KMS-11 (cell line): ENCODE measurements at regions not wholly inside any gene's neighbourhood (a gene's known extent, or its start where the extent isn't known, plus 50 kb on each side); places are given as distances from the start of the nearest gene placed in this dataset.

ENCODE experiments used
- H2AFZ ChIP-seq: fragments of 200-600 bp; sonication (generic); 2 replicates; pipeline ENCODE4 v1.6.1; 2016; ENCODE audit warnings: antibody characterized with exemption, mixed run types, low read depth
- H3K27ac ChIP-seq: fragments of 200-600 bp; sonication (generic); 2 replicates; pipeline ENCODE4 v1.6.1; 2016; ENCODE audit warnings: mild to moderate bottlenecking, mixed run types
- H3K27me3 ChIP-seq: fragments of 200-600 bp; sonication (generic); 2 replicates; pipeline ENCODE4 v1.6.1; 2017; ENCODE audit warnings: mild to moderate bottlenecking, low read depth, mixed run types, moderate library complexity; ENCODE audit not compliant: insufficient read depth
- H3K36me3 ChIP-seq: fragments of 200-600 bp; sonication (generic); 2 replicates; pipeline ENCODE4 v1.6.1; 2017; ENCODE audit warnings: mild to moderate bottlenecking, mixed run types; ENCODE audit not compliant: insufficient read depth
- H3K4me1 ChIP-seq: fragments of 200-600 bp; sonication (generic); 2 replicates; pipeline ENCODE4 v1.6.1; 2016; ENCODE audit warnings: mild to moderate bottlenecking, low read depth, mixed run types; ENCODE audit not compliant: poor library complexity, severe bottlenecking
- H3K4me2 ChIP-seq: fragments of 200-600 bp; sonication (generic); 2 replicates; pipeline ENCODE4 v1.7.0; 2016; ENCODE audit warnings: mild to moderate bottlenecking, mixed run types
- H3K4me3 ChIP-seq: fragments of 200-600 bp; sonication (generic); IDR thresholded peaks from 2 replicates; pipeline ENCODE4 v1.6.1; 2017; ENCODE audit warnings: low read depth, low read length, mixed read lengths; ENCODE audit not compliant: insufficient read depth
- H3K79me2 ChIP-seq: fragments of 200-600 bp; sonication (generic); 2 replicates; pipeline ENCODE4 v1.6.1; 2016; ENCODE audit warnings: low read depth, mixed run types; ENCODE audit not compliant: insufficient read depth
- H3K9ac ChIP-seq: fragments of 200-600 bp; sonication (generic); 2 replicates; pipeline ENCODE4 v1.6.1; 2016; ENCODE audit warnings: mild to moderate bottlenecking, mixed run types
- H4K20me1 ChIP-seq: fragments of 200-600 bp; sonication (generic); 2 replicates; pipeline ENCODE4 v1.6.1; 2016; ENCODE audit warnings: mild to moderate bottlenecking, mixed run types; ENCODE audit not compliant: insufficient read depth
- TF ChIP-seq, protein P1 (sequence below): fragments of 200-600 bp; sonication (generic); conservative IDR thresholded peaks from 2 replicates; pipeline ENCODE4 v1.6.1; 2017; ENCODE audit warnings: low read depth, mild to moderate bottlenecking, antibody characterized with exemption, low read length, moderate library complexity, mixed read lengths

DNA sequence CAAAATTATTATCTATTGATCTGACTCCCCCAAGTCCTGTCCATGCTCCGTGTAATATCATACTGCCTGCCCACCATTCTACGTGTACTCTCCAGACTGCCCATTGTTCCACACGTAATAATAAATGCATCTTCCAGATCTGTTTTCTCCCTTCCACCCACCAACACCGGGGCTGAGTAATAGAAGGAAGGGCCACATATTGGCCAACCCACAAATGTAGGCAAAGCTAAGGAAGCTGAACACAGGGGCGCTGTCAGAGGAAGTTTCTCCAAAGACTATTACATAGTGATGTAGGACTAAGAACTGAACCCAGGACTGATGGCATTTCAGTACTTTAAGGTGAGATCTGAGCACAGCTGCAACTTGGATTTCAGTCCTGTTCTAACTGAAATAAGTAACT is 135.8 kb upstream of the GUCY1A1 start:
- no peak overlapping the region for H2AFZ ChIP-seq
- no peak overlapping the region for H3K4me2 ChIP-seq

DNA sequence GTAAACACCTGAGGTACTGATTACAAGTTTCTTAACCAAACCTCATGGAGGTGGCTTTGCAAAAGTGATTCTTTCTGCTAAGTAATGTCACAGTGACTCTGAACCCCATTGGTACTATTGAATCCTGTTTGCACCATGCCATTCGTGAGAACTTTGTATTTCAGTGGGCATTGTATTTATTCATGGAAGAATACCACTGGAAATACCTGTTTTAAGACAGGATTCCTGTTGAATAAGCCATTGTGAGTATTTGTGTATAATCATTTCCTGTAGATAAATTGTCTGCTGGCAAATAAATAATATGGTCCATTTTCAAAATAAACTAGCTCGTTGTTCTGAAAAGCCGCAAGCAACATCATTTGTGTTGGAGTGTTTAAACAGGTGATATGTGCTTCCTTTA is 136.4 kb upstream of the GUCY1A1 start:
- no peak overlapping the region for H3K4me2 ChIP-seq
- no peaks in the 10 kb centered on the region for H3K4me1 ChIP-seq

More for the DNA sequence above, 135.8 kb upstream of the GUCY1A1 start:
- TF ChIP-seq, protein P1, sequence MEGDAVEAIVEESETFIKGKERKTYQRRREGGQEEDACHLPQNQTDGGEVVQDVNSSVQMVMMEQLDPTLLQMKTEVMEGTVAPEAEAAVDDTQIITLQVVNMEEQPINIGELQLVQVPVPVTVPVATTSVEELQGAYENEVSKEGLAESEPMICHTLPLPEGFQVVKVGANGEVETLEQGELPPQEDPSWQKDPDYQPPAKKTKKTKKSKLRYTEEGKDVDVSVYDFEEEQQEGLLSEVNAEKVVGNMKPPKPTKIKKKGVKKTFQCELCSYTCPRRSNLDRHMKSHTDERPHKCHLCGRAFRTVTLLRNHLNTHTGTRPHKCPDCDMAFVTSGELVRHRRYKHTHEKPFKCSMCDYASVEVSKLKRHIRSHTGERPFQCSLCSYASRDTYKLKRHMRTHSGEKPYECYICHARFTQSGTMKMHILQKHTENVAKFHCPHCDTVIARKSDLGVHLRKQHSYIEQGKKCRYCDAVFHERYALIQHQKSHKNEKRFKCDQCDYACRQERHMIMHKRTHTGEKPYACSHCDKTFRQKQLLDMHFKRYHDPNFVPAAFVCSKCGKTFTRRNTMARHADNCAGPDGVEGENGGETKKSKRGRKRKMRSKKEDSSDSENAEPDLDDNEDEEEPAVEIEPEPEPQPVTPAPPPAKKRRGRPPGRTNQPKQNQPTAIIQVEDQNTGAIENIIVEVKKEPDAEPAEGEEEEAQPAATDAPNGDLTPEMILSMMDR: no peak
- H3K79me2 ChIP-seq: no peaks in the 10 kb centered on the region
- no peak overlapping the region for H3K4me3 ChIP-seq
- H3K9ac ChIP-seq: no peak overlapping the region
- no peaks in the 10 kb centered on the region for H3K36me3 ChIP-seq
- no peaks in the 10 kb centered on the region for H4K20me1 ChIP-seq
- H3K27me3 ChIP-seq: no peaks in the 10 kb centered on the region
- H3K27ac ChIP-seq: no peak overlapping the region
- no peaks in the 10 kb centered on the region for H3K4me1 ChIP-seq

DNA sequence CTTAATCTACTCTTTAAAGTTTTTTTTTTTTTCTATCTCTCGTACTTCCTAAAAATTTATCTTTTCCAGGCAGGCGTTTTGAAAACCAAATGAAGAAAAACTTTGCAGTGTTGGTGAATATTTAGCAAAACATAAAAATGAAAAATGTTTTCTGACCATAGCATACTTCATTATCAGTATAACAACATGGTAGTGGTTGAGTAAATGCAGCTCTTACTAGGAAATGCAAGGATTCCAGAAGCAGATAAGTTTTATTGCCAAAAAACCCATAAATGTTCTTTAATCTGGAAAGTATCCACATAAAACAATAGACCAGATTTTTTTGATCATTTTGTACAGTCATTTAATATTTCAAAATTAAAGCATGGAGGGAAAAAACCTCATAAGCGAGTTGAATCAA is 136.9 kb upstream of the GUCY1A1 start:
- no peaks in the 10 kb centered on the region for H3K79me2 ChIP-seq
- no peaks in the 10 kb centered on the region for H3K4me1 ChIP-seq
- no peaks in the 10 kb centered on the region for H3K27me3 ChIP-seq
- no peak overlapping the region for H2AFZ ChIP-seq
- no peak overlapping the region for H3K4me3 ChIP-seq
- H3K36me3 ChIP-seq: no peaks in the 10 kb centered on the region
- H3K27ac ChIP-seq: no peak overlapping the region
- H3K9ac ChIP-seq: no peak overlapping the region
- H4K20me1 ChIP-seq: no peaks in the 10 kb centered on the region
- H3K4me2 ChIP-seq: no peak overlapping the region
- TF ChIP-seq, protein P1: no peak

More for the DNA sequence above, 136.4 kb upstream of the GUCY1A1 start:
- no peak overlapping the region for H2AFZ ChIP-seq
- no peak overlapping the region for H3K27ac ChIP-seq
- H3K4me3 ChIP-seq: no peak overlapping the region
- H3K9ac ChIP-seq: no peak overlapping the region
- H4K20me1 ChIP-seq: no peaks in the 10 kb centered on the region
- H3K79me2 ChIP-seq: no peaks in the 10 kb centered on the region
- H3K36me3 ChIP-seq: no peaks in the 10 kb centered on the region
- TF ChIP-seq, protein P1: no peak
- no peaks in the 10 kb centered on the region for H3K27me3 ChIP-seq

DNA sequence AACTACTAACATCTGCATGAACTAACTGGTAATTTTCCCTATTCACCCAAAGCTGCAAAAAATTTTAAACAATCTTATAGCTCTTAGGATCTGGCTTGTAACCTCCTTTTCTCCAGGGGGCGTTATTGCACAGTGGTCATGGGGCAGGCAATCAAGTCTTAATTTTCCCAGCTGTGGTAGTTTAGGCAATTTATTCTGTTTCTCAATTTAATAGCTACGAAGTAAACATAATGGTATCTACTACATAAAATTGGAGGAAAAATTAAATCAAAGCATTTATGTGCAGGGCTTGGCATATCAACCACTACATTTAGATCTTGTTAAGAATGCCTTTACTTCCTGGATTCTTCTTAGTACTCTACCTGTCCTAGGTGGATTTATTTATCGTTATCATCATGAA is 137.4 kb upstream of the GUCY1A1 start:
- no peaks in the 10 kb centered on the region for H3K4me1 ChIP-seq
- no peak overlapping the region for H3K4me3 ChIP-seq
- TF ChIP-seq, protein P1: peak; percentile 69
- no peak overlapping the region for H3K4me2 ChIP-seq
- H3K36me3 ChIP-seq: no peaks in the 10 kb centered on the region
- no peak overlapping the region for H3K27ac ChIP-seq
- no peaks in the 10 kb centered on the region for H4K20me1 ChIP-seq
- H3K27me3 ChIP-seq: no peaks in the 10 kb centered on the region
- H3K9ac ChIP-seq: no peak overlapping the region
- H2AFZ ChIP-seq: no peak overlapping the region
- H3K79me2 ChIP-seq: no peaks in the 10 kb centered on the region
